Fibroblast of skin of back (primary cell): ENCODE measurements at regions not wholly inside any gene's neighbourhood (a gene's known extent, or its start where the extent isn't known, plus 50 kb on each side); places are given as distances from the start of the nearest gene placed in this dataset.
A peak's percentile ranks its signal among the peaks of the same experiment; 100 is the strongest.
"Not testable (repeated sequence)": the region's sequence is repeated elsewhere in the genome, so short reads cannot be mapped to it uniquely, and the experiment has no call there.

ENCODE experiments used
- DNase-seq: peaks from one replicate; pipeline ENCODE4 v3.0.0-alpha.2; 2013

- DNase-seq = peak; percentile 97
These were observed 457.9 kb upstream of the PTGER4 start for GRCh38 chr5:40221796-40222195.

- no peak for DNase-seq
These were observed 458.5 kb upstream of the PTGER4 start for GRCh38 chr5:40221255-40221654.

- DNase-seq = no peak
These were observed 459.5 kb upstream of the PTGER4 start for GRCh38 chr5:40220260-40220659.

GRCh38 chr5:40217553-40217952, 462.2 kb upstream of the PTGER4 start:
- no peak for DNase-seq

- no peak for DNase-seq
These were observed 469.0 kb upstream of the PTGER4 start for GRCh38 chr5:40210694-40211093.

- no peak for DNase-seq
These were observed 473.7 kb upstream of the PTGER4 start for GRCh38 chr5:40206030-40206429.

- no peak for DNase-seq
These were observed 475.6 kb upstream of the PTGER4 start for GRCh38 chr5:40204144-40204543.

GRCh38 chr5:40202814-40203440, 476.8 kb upstream of the PTGER4 start:
- DNase-seq = no peak

- no peak for DNase-seq
These were observed 481.0 kb upstream of the PTGER4 start for GRCh38 chr5:40198736-40199135.

GRCh38 chr5:40195574-40195973, 484.1 kb upstream of the PTGER4 start:
- not testable (repeated sequence) for DNase-seq

GRCh38 chr5:40191150-40191549, 488.6 kb upstream of the PTGER4 start:
- no peak for DNase-seq

- DNase-seq = no peak
These were observed 507.0 kb upstream of the PTGER4 start for GRCh38 chr5:40172721-40173120.

GRCh38 chr5:40171971-40172370, 507.7 kb upstream of the PTGER4 start:
- peak; percentile 62 for DNase-seq

GRCh38 chr5:40167283-40167682, 512.4 kb upstream of the PTGER4 start:
- DNase-seq = no peak

GRCh38 chr5:40166802-40167201, 512.9 kb upstream of the PTGER4 start:
- DNase-seq = peak; percentile 63

- peak; percentile 18 for DNase-seq
These were observed 513.7 kb upstream of the PTGER4 start for GRCh38 chr5:40165789-40166728.

- DNase-seq = no peak
These were observed 514.5 kb upstream of the PTGER4 start for GRCh38 chr5:40165106-40165788.

GRCh38 chr5:40160435-40160834, 519.3 kb upstream of the PTGER4 start:
- DNase-seq = peak; percentile 19

GRCh38 chr5:40154194-40154593, 525.5 kb upstream of the PTGER4 start:
- no peak for DNase-seq

GRCh38 chr5:40150896-40151295, 528.8 kb upstream of the PTGER4 start:
- DNase-seq = no peak

GRCh38 chr5:40141896-40142295, 537.8 kb upstream of the PTGER4 start:
- DNase-seq = no peak

- DNase-seq = no peak
These were observed 538.3 kb upstream of the PTGER4 start for GRCh38 chr5:40141418-40141817.

GRCh38 chr5:40137223-40137622, 542.5 kb upstream of the PTGER4 start:
- no peak for DNase-seq
